ENCODE measurements at regions not wholly inside any gene's neighbourhood (a gene's known extent, or its start where the extent isn't known, plus 50 kb on each side); places are given as distances from the start of the nearest gene placed in this dataset.

DNA sequence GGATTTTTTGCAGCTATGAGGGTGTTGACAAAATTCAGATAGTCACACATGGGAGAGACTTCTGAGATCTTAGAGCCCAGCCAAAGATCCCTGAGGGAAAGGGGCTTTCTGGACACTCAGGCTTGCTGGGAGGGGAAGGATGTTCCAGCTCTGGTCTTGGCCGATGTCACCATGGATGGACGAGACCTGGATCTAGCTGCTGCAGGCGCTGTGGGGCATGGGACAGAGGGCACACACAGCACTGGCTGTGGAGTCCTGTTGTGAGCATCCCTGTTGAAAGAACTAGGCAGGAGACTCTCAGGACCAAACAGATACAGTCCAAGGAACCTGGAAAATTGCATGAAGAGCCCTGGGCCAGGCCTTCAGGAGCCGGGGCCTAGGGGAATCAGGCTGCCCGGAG is 80.1 kb upstream of the SDK2 start:
- Histone ChIP-seq H3K4me1 (ENCODE audit: insufficient read depth, low read length) (no peaks in the 10 kb centered on the region), H3K27ac (ENCODE audit: low read length) (no peak overlapping the region), H3K36me3 (ENCODE audit: insufficient read depth, low read depth, low read length) (no peaks in the 10 kb centered on the region), H3K9me3 (ENCODE audit: insufficient read depth, low read depth, low read length) (no peaks in the 10 kb centered on the region), H3K4me3 (ENCODE audit: low read length) (no peak overlapping the region), H3K27me3 (ENCODE audit: insufficient read depth, low read length) (no peaks in the 10 kb centered on the region; the same call in 1 of the 2 replicates), H3K9ac (ENCODE audit: low read depth, low read length) (no peak overlapping the region)

DNA sequence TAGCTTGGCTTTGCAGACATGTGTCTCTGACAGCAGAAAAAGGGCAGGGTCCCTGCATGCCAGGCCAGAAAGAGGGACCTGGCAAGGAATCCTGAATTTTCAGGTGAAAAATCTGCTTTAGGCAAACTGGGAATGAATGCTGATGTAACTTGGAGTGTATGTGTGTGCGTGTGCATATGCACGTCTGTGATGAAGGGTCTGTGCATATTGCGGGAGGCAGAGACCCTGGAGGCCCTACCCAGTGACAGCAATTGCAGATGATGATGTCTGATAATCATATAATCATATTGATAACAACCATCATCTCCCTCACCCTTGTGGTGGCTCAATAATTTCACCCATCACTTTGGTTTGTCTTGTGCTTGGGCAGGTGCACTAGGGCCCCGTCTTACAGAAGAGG is 80.7 kb upstream of the SDK2 start:
- H3K27ac ChIP-seq (ENCODE audit: low read length) = no peak overlapping the region
- H3K36me3 ChIP-seq (ENCODE audit: insufficient read depth, low read depth, low read length) = no peaks in the 10 kb centered on the region
- no peaks in the 10 kb centered on the region for H3K4me1 ChIP-seq (ENCODE audit: insufficient read depth, low read length)
- no peak overlapping the region for H3K9ac ChIP-seq (ENCODE audit: low read depth, low read length)
- no peaks in the 10 kb centered on the region; the same call in 1 of the 2 replicates for H3K27me3 ChIP-seq (ENCODE audit: insufficient read depth, low read length)
- H3K4me3 ChIP-seq (ENCODE audit: low read length) = no peak overlapping the region
- H3K9me3 ChIP-seq (ENCODE audit: insufficient read depth, low read depth, low read length) = no peaks in the 10 kb centered on the region

- Histone ChIP-seq H3K36me3 (ENCODE audit: insufficient read depth, low read depth, low read length) (no peaks in the 10 kb centered on the region), H3K27me3 (ENCODE audit: insufficient read depth, low read length) (no peaks in the 10 kb centered on the region; the same call in 1 of the 2 replicates), H3K27ac (ENCODE audit: low read length) (no peak overlapping the region), H3K4me1 (ENCODE audit: insufficient read depth, low read length) (no peaks in the 10 kb centered on the region), H3K9me3 (ENCODE audit: insufficient read depth, low read depth, low read length) (peaks cover 6% of the 10 kb centered on the region), H3K9ac (ENCODE audit: low read depth, low read length) (no peak overlapping the region), H3K4me3 (ENCODE audit: low read length) (no peak overlapping the region)
These were observed 81.7 kb upstream of the SDK2 start for GRCh38 chr17:73725794-73726515.

GRCh38 chr17:73727941-73728340 is 83.7 kb upstream of the SDK2 start:
- no peak overlapping the region for H3K27ac ChIP-seq (ENCODE audit: low read length)

GRCh38 chr17:73729101-73729500 is 84.9 kb upstream of the SDK2 start:
- no peaks in the 10 kb centered on the region for H3K4me1 ChIP-seq (ENCODE audit: insufficient read depth, low read length)
- no peaks in the 10 kb centered on the region; the same call in 1 of the 2 replicates for H3K27me3 ChIP-seq (ENCODE audit: insufficient read depth, low read length)
- H3K4me3 ChIP-seq (ENCODE audit: low read length) = no peak overlapping the region
- H3K36me3 ChIP-seq (ENCODE audit: insufficient read depth, low read depth, low read length) = no peaks in the 10 kb centered on the region
- no peak overlapping the region for H3K9ac ChIP-seq (ENCODE audit: low read depth, low read length)
- peaks cover 12% of the 10 kb centered on the region for H3K9me3 ChIP-seq (ENCODE audit: insufficient read depth, low read depth, low read length)
- no peak overlapping the region for H3K27ac ChIP-seq (ENCODE audit: low read length)

More at GRCh38 chr17:73727941-73728340, 83.7 kb upstream of the SDK2 start:
- Histone ChIP-seq H3K27me3 (ENCODE audit: insufficient read depth, low read length) (no peaks in the 10 kb centered on the region; the same call in 1 of the 2 replicates), H3K9ac (ENCODE audit: low read depth, low read length) (no peak overlapping the region), H3K9me3 (ENCODE audit: insufficient read depth, low read depth, low read length) (peaks cover 12% of the 10 kb centered on the region), H3K4me1 (ENCODE audit: insufficient read depth, low read length) (no peaks in the 10 kb centered on the region), H3K36me3 (ENCODE audit: insufficient read depth, low read depth, low read length) (no peaks in the 10 kb centered on the region), H3K4me3 (ENCODE audit: low read length) (no peak overlapping the region)

GRCh38 chr17:73731733-73732132 is 87.5 kb upstream of the SDK2 start:
- Histone ChIP-seq H3K27ac (ENCODE audit: low read length) (no peak overlapping the region), H3K36me3 (ENCODE audit: insufficient read depth, low read depth, low read length) (no peaks in the 10 kb centered on the region), H3K4me1 (ENCODE audit: insufficient read depth, low read length) (no peaks in the 10 kb centered on the region), H3K9me3 (ENCODE audit: insufficient read depth, low read depth, low read length) (peaks cover 12% of the 10 kb centered on the region), H3K4me3 (ENCODE audit: low read length) (no peak overlapping the region), H3K27me3 (ENCODE audit: insufficient read depth, low read length) (no peaks in the 10 kb centered on the region; the same call in 1 of the 2 replicates), H3K9ac (ENCODE audit: low read depth, low read length) (no peak overlapping the region)

DNA sequence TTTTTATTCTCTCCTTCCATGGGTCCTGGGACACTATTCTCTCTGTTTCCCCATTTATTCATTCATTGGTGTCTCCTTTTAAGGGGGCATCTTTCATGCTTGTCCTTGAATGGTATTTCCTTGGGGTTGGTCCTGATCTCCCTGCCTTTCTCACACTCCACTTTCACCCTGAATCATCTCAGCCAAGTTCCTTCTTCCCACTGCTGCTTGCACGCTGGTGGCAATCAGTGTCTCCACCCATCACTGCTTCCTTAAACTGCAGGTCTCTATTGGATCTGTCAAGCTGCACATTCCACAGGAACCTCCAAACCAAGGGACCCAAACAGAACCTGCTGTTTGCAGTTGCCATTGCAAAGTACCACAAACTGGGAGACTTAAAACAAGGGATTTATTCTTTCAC is 89.3 kb upstream of the SDK2 start:
- H3K9ac ChIP-seq (ENCODE audit: low read depth, low read length) = no peak overlapping the region
- no peaks in the 10 kb centered on the region for H3K36me3 ChIP-seq (ENCODE audit: insufficient read depth, low read depth, low read length)
- H3K4me3 ChIP-seq (ENCODE audit: low read length) = no peak overlapping the region
- H3K4me1 ChIP-seq (ENCODE audit: insufficient read depth, low read length) = no peaks in the 10 kb centered on the region
- H3K27ac ChIP-seq (ENCODE audit: low read length) = no peak overlapping the region
- peaks cover 12% of the 10 kb centered on the region for H3K9me3 ChIP-seq (ENCODE audit: insufficient read depth, low read depth, low read length)
- no peaks in the 10 kb centered on the region; the same call in 1 of the 2 replicates for H3K27me3 ChIP-seq (ENCODE audit: insufficient read depth, low read length)

GRCh38 chr17:73735245-73735644 is 91.0 kb upstream of the SDK2 start:
- Histone ChIP-seq H3K27ac (ENCODE audit: low read length) (no peak overlapping the region), H3K27me3 (ENCODE audit: insufficient read depth, low read length) (no peaks in the 10 kb centered on the region; the same call in 1 of the 2 replicates), H3K4me1 (ENCODE audit: insufficient read depth, low read length) (no peaks in the 10 kb centered on the region), H3K9ac (ENCODE audit: low read depth, low read length) (no peak overlapping the region), H3K9me3 (ENCODE audit: insufficient read depth, low read depth, low read length) (peaks cover 12% of the 10 kb centered on the region), H3K4me3 (ENCODE audit: low read length) (no peak overlapping the region), H3K36me3 (ENCODE audit: insufficient read depth, low read depth, low read length) (no peaks in the 10 kb centered on the region)

DNA sequence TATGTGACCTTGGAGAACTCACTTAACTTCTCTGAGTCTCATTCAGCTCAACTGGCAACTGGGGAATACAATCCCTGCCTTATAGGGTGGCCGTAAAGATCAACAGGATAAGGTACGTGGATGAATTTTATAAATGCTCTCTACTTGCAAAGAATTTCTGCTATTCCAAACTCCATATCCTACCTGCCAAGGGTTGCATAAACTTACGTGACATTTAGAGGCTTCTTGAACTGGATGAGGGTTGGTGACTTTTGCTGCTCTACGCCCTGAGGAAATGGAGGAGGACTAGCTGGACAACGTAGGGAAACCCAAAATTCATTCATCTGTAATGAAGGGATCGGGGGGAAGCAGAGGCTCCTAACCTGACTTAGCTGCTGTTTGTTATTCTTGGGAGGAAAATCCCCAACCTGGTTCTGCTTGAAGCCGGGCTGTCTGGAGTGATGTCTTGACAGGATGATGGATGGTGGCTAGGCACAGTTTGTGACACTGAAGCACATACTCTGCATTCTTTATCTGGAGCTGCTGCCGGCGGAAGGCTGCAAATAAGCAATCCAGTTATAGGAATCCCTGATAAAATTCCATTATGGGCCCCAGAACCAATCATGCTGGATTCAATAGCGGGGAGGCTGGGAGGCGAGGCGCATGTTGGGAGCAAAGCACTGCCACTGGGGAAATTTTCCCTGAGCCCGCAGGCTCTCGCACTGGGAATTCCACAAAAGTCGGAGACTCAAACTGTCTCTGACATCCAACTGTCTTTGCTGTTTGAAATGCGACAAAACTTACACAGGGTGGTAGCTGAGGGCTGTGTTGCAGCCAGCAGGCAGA is 94.7 kb upstream of the SDK2 start:
- Histone ChIP-seq H3K36me3 (ENCODE audit: insufficient read depth, low read depth, low read length) (no peaks in the 10 kb centered on the region), H3K4me1 (ENCODE audit: insufficient read depth, low read length) (no peaks in the 10 kb centered on the region; the same call in 1 of the 2 replicates), H3K4me3 (ENCODE audit: low read length) (no peak overlapping the region), H3K27ac (ENCODE audit: low read length) (no peak overlapping the region), H3K9me3 (ENCODE audit: insufficient read depth, low read depth, low read length) (peaks cover 5% of the 10 kb centered on the region; the same call in 1 of the 2 replicates), H3K9ac (ENCODE audit: low read depth, low read length) (no peak overlapping the region), H3K27me3 (ENCODE audit: insufficient read depth, low read length) (peaks cover 18% of the 10 kb centered on the region)

DNA sequence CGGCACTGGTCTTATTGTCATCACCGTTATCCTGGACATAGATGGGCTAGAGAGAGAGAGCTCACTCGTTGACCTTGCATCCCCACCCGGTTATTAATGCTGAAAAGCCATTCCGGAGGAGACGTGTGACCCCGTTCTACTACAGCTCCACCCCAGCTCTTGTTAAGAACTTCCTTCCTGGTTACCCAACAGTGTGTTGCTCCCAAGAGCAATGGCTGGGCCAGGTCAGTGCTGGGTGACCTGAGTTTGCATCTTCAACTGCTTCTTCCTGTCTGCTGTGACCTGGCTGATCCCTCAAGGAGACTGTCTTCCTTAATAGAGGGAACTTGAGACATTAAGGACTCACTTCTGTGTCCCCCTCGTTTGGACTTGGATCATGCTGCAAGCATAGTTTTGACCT is 96.1 kb upstream of the SDK2 start:
- Histone ChIP-seq H3K27ac (ENCODE audit: low read length) (no peak overlapping the region), H3K36me3 (ENCODE audit: insufficient read depth, low read depth, low read length) (no peaks in the 10 kb centered on the region), H3K9ac (ENCODE audit: low read depth, low read length) (no peak overlapping the region), H3K4me1 (ENCODE audit: insufficient read depth, low read length) (no peaks in the 10 kb centered on the region; the same call in 1 of the 2 replicates), H3K27me3 (ENCODE audit: insufficient read depth, low read length) (peaks cover 22% of the 10 kb centered on the region), H3K4me3 (ENCODE audit: low read length) (no peak overlapping the region), H3K9me3 (ENCODE audit: insufficient read depth, low read depth, low read length) (peaks cover 5% of the 10 kb centered on the region; the same call in 1 of the 2 replicates)

DNA sequence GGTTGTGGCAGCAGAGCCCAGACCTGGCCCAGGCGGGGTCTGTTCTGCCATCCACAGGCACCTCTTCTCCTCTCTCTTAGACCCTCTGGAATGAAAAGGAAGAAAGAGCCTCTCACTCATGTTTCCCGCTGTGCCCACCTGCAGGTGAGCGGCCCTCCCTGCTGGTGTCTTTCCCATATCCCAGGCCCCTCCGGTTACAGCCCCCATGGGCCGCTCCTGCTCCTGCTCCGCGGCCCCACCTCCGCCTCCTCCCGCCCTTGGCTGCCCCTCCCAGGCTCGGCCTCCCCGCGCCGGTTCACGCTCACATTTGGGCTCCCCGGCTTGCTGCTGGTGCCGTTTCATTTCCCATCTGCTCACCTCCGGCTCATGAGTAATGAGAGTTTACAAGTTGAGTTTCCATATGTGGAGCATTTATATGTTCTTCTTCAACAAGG is 98.7 kb upstream of the SDK2 start:
- peaks cover 2% of the 10 kb centered on the region; the same call in 1 of the 2 replicates for H3K4me1 ChIP-seq (ENCODE audit: insufficient read depth, low read length)
- H3K27me3 ChIP-seq (ENCODE audit: insufficient read depth, low read length) = peaks cover 22% of the 10 kb centered on the region

More for the DNA sequence above, 98.7 kb upstream of the SDK2 start:
- Histone ChIP-seq H3K9me3 (ENCODE audit: insufficient read depth, low read depth, low read length) (peaks cover 5% of the 10 kb centered on the region; the same call in 1 of the 2 replicates), H3K36me3 (ENCODE audit: insufficient read depth, low read depth, low read length) (no peaks in the 10 kb centered on the region), H3K4me3 (ENCODE audit: low read length) (peak overlapping the region; percentile 35; the same call in 1 of the 2 replicates), H3K27ac (ENCODE audit: low read length) (no peak overlapping the region), H3K9ac (ENCODE audit: low read depth, low read length) (no peak overlapping the region)

Measured in iPS-20b (cell line).